NCI-H446 treated with DMSO at 0.1 percent for 48 hours (cell line): ENCODE measurements at regions not wholly inside any gene's neighbourhood (a gene's known extent, or its start where the extent isn't known, plus 50 kb on each side); places are given as distances from the start of the nearest gene placed in this dataset.
"Not testable (repeated sequence)": the region's sequence is repeated elsewhere in the genome, so short reads cannot be mapped to it uniquely, and the experiment has no call there.

ENCODE experiments used
- DNase-seq: peaks from one replicate; lab custom pipeline; 2025; lab: John Stamatoyannopoulos, UW

- not testable (repeated sequence) for DNase-seq
Measured at GRCh38 chr5:174792265-174792664, 67.9 kb downstream of the MSX2 start.

GRCh38 chr5:174790906-174791305 lies 66.5 kb downstream of the MSX2 start:
- DNase-seq, result no peak

GRCh38 chr5:174789596-174789995 lies 65.2 kb downstream of the MSX2 start:
- no peak for DNase-seq

- no peak for DNase-seq
Measured at GRCh38 chr5:174785120-174785680, 60.8 kb downstream of the MSX2 start.
